Fibroblast of lung (primary cell): ENCODE measurements at regions not wholly inside any gene's neighbourhood (a gene's known extent, or its start where the extent isn't known, plus 50 kb on each side); places are given as distances from the start of the nearest gene placed in this dataset.

Experiments used
- CTCF ChIP-seq, 2 donors: IDR thresholded peaks in 1 of 2; conservative IDR thresholded peaks in 1 of 2; 1 replicate in 1 of 2; 2 replicates in 1 of 2; pipeline ENCODE4 v1.5.1; 2011 to 2012; ENCODE audit warnings: low read length in 2 of 2, control low read depth in 1 of 2, inconsistent platforms in 1 of 2, low read depth in 1 of 2, mild to moderate bottlenecking in 1 of 2
- EZH2 ChIP-seq: IDR thresholded peaks from 2 replicates; pipeline ENCODE4 v1.5.1; 2012; ENCODE audit warnings: low read length, control low read depth, mild to moderate bottlenecking; ENCODE audit errors: missing control alignments

GRCh38 chr10:130923596-130923995 lies 387.9 kb downstream of the TCERG1L start:
- no peak for TF ChIP-seq CTCF (conservative IDR thresholded peaks at IDR 0.05 in 1 of 2, IDR thresholded peaks at IDR 0.05 in 1 of 2; ENCODE audit: low read depth in 1 of 2, low read length in 2 of 2)
- no peak for TF ChIP-seq EZH2
